ENCODE measurements at regions not wholly inside any gene's neighbourhood (a gene's known extent, or its start where the extent isn't known, plus 50 kb on each side); places are given as distances from the start of the nearest gene placed in this dataset.

- Histone ChIP-seq H3K23ac (ENCODE audit: low read depth, low read length, poor library complexity) (no peak overlapping the region), H2BK12ac (ENCODE audit: low read length) (no peak overlapping the region), H2BK5ac (ENCODE audit: low read length) (no peak overlapping the region), H3K4me1 (ENCODE audit: control insufficient read depth in 2 of 2, insufficient read depth in 1 of 2, low read depth in 1 of 2, low read length in 2 of 2) (peaks cover 0 to 28% of the 10 kb centered on the region in 2 donors), H3K27ac (replicated peaks; ENCODE audit: low read length) (peak overlapping the region; percentile 5), H3K9me3 (replicated peaks in 1 of 2; ENCODE audit: control insufficient read depth in 2 of 2, insufficient read depth in 1 of 2, low read depth in 1 of 2, low read length in 2 of 2) (no peaks in the 10 kb centered on the region), H2AFZ (ENCODE audit: low read length) (no peak overlapping the region), H3K4ac (ENCODE audit: low read length) (no peak overlapping the region), H2BK15ac (ENCODE audit: low read length) (no peak overlapping the region), H3K18ac (ENCODE audit: low read length) (peak overlapping the region; percentile 77), H3K79me1 (ENCODE audit: low read depth, low read length) (no peaks in the 10 kb centered on the region), H4K8ac (ENCODE audit: low read depth, low read length) (no peak overlapping the region), H3K9ac (ENCODE audit: low read depth, low read length, poor library complexity) (peak overlapping the region; percentile 24), H4K91ac (ENCODE audit: low read depth, low read length, poor library complexity) (no peak overlapping the region), H3K36me3 (replicated peaks in 1 of 2; ENCODE audit: control insufficient read depth in 2 of 2, insufficient read depth in 2 of 2, low read length in 2 of 2) (no peaks in the 10 kb centered on the region), H2BK120ac (ENCODE audit: low read depth, low read length) (no peak overlapping the region), H3K14ac (ENCODE audit: low read length) (no peak overlapping the region), H2AK5ac (ENCODE audit: low read depth, low read length) (peak overlapping the region; percentile 20), H3K4me3 (ENCODE audit: low read length in 2 of 2) (no peak overlapping the region), H3K27me3 (ENCODE audit: control insufficient read depth in 3 of 3, insufficient read depth in 3 of 3, low read depth in 1 of 3, low read length in 3 of 3) (peaks cover 0 to 6% (median 0%) of the 10 kb centered on the region in 3 experiments), H3K4me2 (ENCODE audit: insufficient read depth, low read length, poor library complexity, severe bottlenecking) (no peak overlapping the region)
- DNase-seq (ENCODE audit: low spot score): no peak
- no CpG with 5 or more reads among the region's 5 CpGs for WGBS, 2 donors (ENCODE audit: extremely low coverage in 2 of 2, insufficient read length in 2 of 2, insufficient replicate concordance in 1 of 2)
Measured at GRCh38 chr11:115695677-115696364, 191.6 kb upstream of the CADM1 start.

- Histone ChIP-seq H4K8ac (ENCODE audit: low read depth, low read length) (no peak overlapping the region), H3K4me2 (ENCODE audit: insufficient read depth, low read length, poor library complexity, severe bottlenecking) (no peak overlapping the region), H3K9me3 (replicated peaks in 1 of 2; ENCODE audit: control insufficient read depth in 2 of 2, insufficient read depth in 1 of 2, low read depth in 1 of 2, low read length in 2 of 2) (no peaks in the 10 kb centered on the region), H3K27ac (replicated peaks; ENCODE audit: low read length) (no peak overlapping the region), H3K79me1 (ENCODE audit: low read depth, low read length) (no peaks in the 10 kb centered on the region), H3K36me3 (replicated peaks in 1 of 2; ENCODE audit: control insufficient read depth in 2 of 2, insufficient read depth in 2 of 2, low read length in 2 of 2) (no peaks in the 10 kb centered on the region), H3K18ac (ENCODE audit: low read length) (peak overlapping the region; percentile 58), H2AK5ac (ENCODE audit: low read depth, low read length) (no peak overlapping the region), H3K4me3 (ENCODE audit: low read length in 2 of 2) (no peak overlapping the region), H2BK12ac (ENCODE audit: low read length) (no peak overlapping the region), H4K91ac (ENCODE audit: low read depth, low read length, poor library complexity) (no peak overlapping the region), H3K23ac (ENCODE audit: low read depth, low read length, poor library complexity) (no peak overlapping the region), H2BK120ac (ENCODE audit: low read depth, low read length) (no peak overlapping the region), H3K4ac (ENCODE audit: low read length) (no peak overlapping the region), H2BK5ac (ENCODE audit: low read length) (no peak overlapping the region), H2AFZ (ENCODE audit: low read length) (no peak overlapping the region), H3K4me1 (ENCODE audit: control insufficient read depth in 2 of 2, insufficient read depth in 1 of 2, low read depth in 1 of 2, low read length in 2 of 2) (peaks cover 0 to 19% of the 10 kb centered on the region in 2 donors), H3K9ac (ENCODE audit: low read depth, low read length, poor library complexity) (peak overlapping the region; percentile 46), H3K14ac (ENCODE audit: low read length) (no peak overlapping the region), H3K27me3 (ENCODE audit: control insufficient read depth in 3 of 3, insufficient read depth in 3 of 3, low read depth in 1 of 3, low read length in 3 of 3) (peaks cover 0 to 6% (median 0%) of the 10 kb centered on the region in 3 experiments), H2BK15ac (ENCODE audit: low read length) (no peak overlapping the region)
- no peak for DNase-seq (ENCODE audit: low spot score)
- WGBS, 2 donors (ENCODE audit: extremely low coverage in 2 of 2, insufficient read length in 2 of 2, insufficient replicate concordance in 1 of 2): no CpG with 5 or more reads among the region's 3 CpGs
Measured at GRCh38 chr11:115693002-115693401, 188.8 kb upstream of the CADM1 start.

- H3K27ac ChIP-seq (replicated peaks; ENCODE audit: low read length): no peak overlapping the region
- no peaks in the 10 kb centered on the region for H3K36me3 ChIP-seq (replicated peaks in 1 of 2; ENCODE audit: control insufficient read depth in 2 of 2, insufficient read depth in 2 of 2, low read length in 2 of 2)
- H3K4me1 ChIP-seq (ENCODE audit: control insufficient read depth in 2 of 2, insufficient read depth in 1 of 2, low read depth in 1 of 2, low read length in 2 of 2): peaks cover 0 to 7% of the 10 kb centered on the region in 2 donors
- H3K18ac ChIP-seq (ENCODE audit: low read length): no peak overlapping the region
- no peak overlapping the region for H3K23ac ChIP-seq (ENCODE audit: low read depth, low read length, poor library complexity)
- H3K4me3 ChIP-seq (ENCODE audit: low read length in 2 of 2): no peak overlapping the region
- H4K8ac ChIP-seq (ENCODE audit: low read depth, low read length): no peak overlapping the region
- no peak for DNase-seq (ENCODE audit: low spot score)
- no peak overlapping the region for H2BK5ac ChIP-seq (ENCODE audit: low read length)
- no peak overlapping the region for H2AK5ac ChIP-seq (ENCODE audit: low read depth, low read length)
- no peak overlapping the region for H3K9ac ChIP-seq (ENCODE audit: low read depth, low read length, poor library complexity)
- no peaks in the 10 kb centered on the region for H3K9me3 ChIP-seq (replicated peaks in 1 of 2; ENCODE audit: control insufficient read depth in 2 of 2, insufficient read depth in 1 of 2, low read depth in 1 of 2, low read length in 2 of 2)
- no peak overlapping the region for H2BK120ac ChIP-seq (ENCODE audit: low read depth, low read length)
- no peak overlapping the region for H4K91ac ChIP-seq (ENCODE audit: low read depth, low read length, poor library complexity)
- no peak overlapping the region for H3K14ac ChIP-seq (ENCODE audit: low read length)
- H3K27me3 ChIP-seq (ENCODE audit: control insufficient read depth in 3 of 3, insufficient read depth in 3 of 3, low read depth in 1 of 3, low read length in 3 of 3): peaks cover 0 to 9% (median 0%) of the 10 kb centered on the region in 3 experiments
- no peak overlapping the region for H3K4me2 ChIP-seq (ENCODE audit: insufficient read depth, low read length, poor library complexity, severe bottlenecking)
- no peak overlapping the region for H3K4ac ChIP-seq (ENCODE audit: low read length)
- WGBS, 2 donors (ENCODE audit: extremely low coverage in 2 of 2, insufficient read length in 2 of 2, insufficient replicate concordance in 1 of 2): no CpG with 5 or more reads among the region's 3 CpGs
- H2BK12ac ChIP-seq (ENCODE audit: low read length): no peak overlapping the region
- H2AFZ ChIP-seq (ENCODE audit: low read length): no peak overlapping the region
- H3K79me1 ChIP-seq (ENCODE audit: low read depth, low read length): no peaks in the 10 kb centered on the region
- H2BK15ac ChIP-seq (ENCODE audit: low read length): no peak overlapping the region
Measured at GRCh38 chr11:115691030-115691429, 186.8 kb upstream of the CADM1 start.

- Histone ChIP-seq H3K27me3 (ENCODE audit: control insufficient read depth in 3 of 3, insufficient read depth in 3 of 3, low read depth in 1 of 3, low read length in 3 of 3) (peaks cover 0 to 5% (median 0%) of the 10 kb centered on the region in 3 experiments), H3K9ac (ENCODE audit: low read depth, low read length, poor library complexity) (no peak overlapping the region), H2BK12ac (ENCODE audit: low read length) (no peak overlapping the region), H2AFZ (ENCODE audit: low read length) (no peak overlapping the region), H3K9me3 (replicated peaks in 1 of 2; ENCODE audit: control insufficient read depth in 2 of 2, insufficient read depth in 1 of 2, low read depth in 1 of 2, low read length in 2 of 2) (no peaks in the 10 kb centered on the region), H2BK120ac (ENCODE audit: low read depth, low read length) (no peak overlapping the region), H3K27ac (replicated peaks; ENCODE audit: low read length) (no peak overlapping the region), H3K4me3 (ENCODE audit: low read length in 2 of 2) (no peak overlapping the region), H4K91ac (ENCODE audit: low read depth, low read length, poor library complexity) (no peak overlapping the region), H3K4ac (ENCODE audit: low read length) (no peak overlapping the region), H3K4me1 (ENCODE audit: control insufficient read depth in 2 of 2, insufficient read depth in 1 of 2, low read depth in 1 of 2, low read length in 2 of 2) (no peaks in the 10 kb centered on the region), H3K36me3 (replicated peaks in 1 of 2; ENCODE audit: control insufficient read depth in 2 of 2, insufficient read depth in 2 of 2, low read length in 2 of 2) (no peaks in the 10 kb centered on the region), H2AK5ac (ENCODE audit: low read depth, low read length) (no peak overlapping the region), H3K4me2 (ENCODE audit: insufficient read depth, low read length, poor library complexity, severe bottlenecking) (no peak overlapping the region), H3K23ac (ENCODE audit: low read depth, low read length, poor library complexity) (no peak overlapping the region), H2BK5ac (ENCODE audit: low read length) (no peak overlapping the region), H3K18ac (ENCODE audit: low read length) (no peak overlapping the region), H3K14ac (ENCODE audit: low read length) (no peak overlapping the region), H4K8ac (ENCODE audit: low read depth, low read length) (no peak overlapping the region), H2BK15ac (ENCODE audit: low read length) (no peak overlapping the region), H3K79me1 (ENCODE audit: low read depth, low read length) (no peaks in the 10 kb centered on the region)
- WGBS, 2 donors (ENCODE audit: extremely low coverage in 2 of 2, insufficient read length in 2 of 2, insufficient replicate concordance in 1 of 2): no CpG with 5 or more reads among the region's 5 CpGs
- DNase-seq (ENCODE audit: low spot score): no peak
Measured at GRCh38 chr11:115687934-115688333, 183.7 kb upstream of the CADM1 start.

Data from neuronal stem cell (in vitro differentiated cells).